Uterus (tissue), 3 donors: ENCODE measurements at regions not wholly inside any gene's neighbourhood (a gene's known extent, or its start where the extent isn't known, plus 50 kb on each side); places are given as distances from the start of the nearest gene placed in this dataset.

Experiments
- DNase-seq, 2 donors: peaks; one replicate each; pipeline ENCODE4 v3.0.0-alpha.2; 2019 to 2020
- H3K27ac ChIP-seq, 2 donors: fragments of 200-600 bp; sonication (generic); 1 replicate in 1 of 2; 2 replicates in 1 of 2; pipeline ENCODE4 v1.5.1; 2016 to 2018
- H3K27me3 ChIP-seq, 2 donors: fragments of 200-600 bp; sonication (generic); one replicate each; pipeline ENCODE4 v1.5.1; 2018 to 2019; ENCODE audit warnings: control low read depth in 1 of 2
- H3K36me3 ChIP-seq, 2 donors: fragments of 200-600 bp; sonication (generic); one replicate each; pipeline ENCODE4 v1.5.1; 2019; ENCODE audit warnings: control low read depth in 1 of 2
- H3K4me1 ChIP-seq, 2 donors: fragments of 200-600 bp; sonication (generic); one replicate each; pipeline ENCODE4 v1.5.1; 2018 to 2019; ENCODE audit warnings: control low read depth in 1 of 2
- H3K4me3 ChIP-seq, 2 donors: fragments of 200-600 bp; sonication (generic); 1 replicate in 1 of 2; 2 replicates in 1 of 2; pipeline ENCODE4 v1.5.1; 2018 to 2019; ENCODE audit warnings: mild to moderate bottlenecking in 1 of 2
- H3K9me3 ChIP-seq, 2 donors: fragments of 200-600 bp; sonication (generic); one replicate each; pipeline ENCODE4 v1.5.1; 2019; ENCODE audit warnings: control low read depth in 1 of 2
- CTCF ChIP-seq, 4 experiments: fragments of 200-600 bp in 2 of 4; fragments of 450-650 bp in 2 of 4; sonication (generic) in 2 of 4; IDR thresholded peaks; one replicate each; pipeline ENCODE4 v1.5.1; 2016 to 2019; ENCODE audit warnings: antibody characterized with exemption in 4 of 4, mild to moderate bottlenecking in 2 of 4, moderate library complexity in 1 of 4
- POLR2A ChIP-seq, 2 donors: fragments of 450-650 bp; IDR thresholded peaks; one replicate each; pipeline ENCODE4 v1.6.1; 2016; ENCODE audit warnings: antibody characterized with exemption in 2 of 2, mild to moderate bottlenecking in 1 of 2, moderate library complexity in 1 of 2
- intact Hi-C: fragments of 100-400 bp; cut with DNase I; formaldehyde crosslinking; loops from one replicate; pipeline ENCODE4 v1.15.1; 2023; ENCODE audit warnings: low total_unique reads
- donor health status: DM: yes; HTN: yes; CAD: no.

- TF ChIP-seq POLR2A (IDR thresholded peaks at IDR 0.05) (no peak), CTCF (IDR thresholded peaks at IDR 0.05) (no peak)
- H3K9me3 ChIP-seq = no peaks in the 10 kb centered on the region
- H3K27ac ChIP-seq = no peak overlapping the region
- DNase-seq = no peak
- no peak overlapping the region for H3K4me3 ChIP-seq
- H3K27me3 ChIP-seq = no peaks in the 10 kb centered on the region
- no peaks in the 10 kb centered on the region for H3K36me3 ChIP-seq
- intact Hi-C loops = no loop called here
- no peaks in the 10 kb centered on the region for H3K4me1 ChIP-seq
Measured at GRCh38 chr6:163904186-163904585, 489.7 kb downstream of the QKI start.

DNA sequence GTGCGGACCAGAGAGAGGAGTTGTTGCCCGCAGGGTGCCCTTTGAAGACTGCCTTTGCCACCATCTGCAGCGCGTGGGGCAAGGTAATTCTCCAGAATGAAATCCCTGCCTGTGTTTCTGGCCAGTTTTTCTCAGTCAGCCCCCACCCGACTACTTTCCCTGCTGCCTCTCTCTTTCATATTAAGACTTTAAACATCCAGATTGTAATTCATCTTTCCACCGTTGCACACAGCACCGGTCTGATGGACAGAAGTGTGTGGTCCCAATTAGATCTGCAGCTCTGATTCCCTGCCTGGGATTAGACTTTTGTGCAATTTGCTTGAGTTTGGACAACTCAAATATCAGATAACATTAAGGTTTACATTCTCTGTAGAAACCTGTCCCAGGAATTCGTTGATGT is 489.0 kb downstream of the QKI start:
- Histone ChIP-seq H3K27ac (no peak overlapping the region), H3K27me3 (no peaks in the 10 kb centered on the region), H3K4me3 (no peak overlapping the region), H3K36me3 (no peaks in the 10 kb centered on the region), H3K9me3 (no peaks in the 10 kb centered on the region), H3K4me1 (no peaks in the 10 kb centered on the region)
- no peak for TF ChIP-seq CTCF (IDR thresholded peaks at IDR 0.05)
- TF ChIP-seq POLR2A (IDR thresholded peaks at IDR 0.05) = no peak
- intact Hi-C loops = no loop called here
- no peak for DNase-seq

- Histone ChIP-seq H3K27me3 (no peaks in the 10 kb centered on the region), H3K4me3 (no peak overlapping the region), H3K4me1 (no peaks in the 10 kb centered on the region), H3K27ac (no peak overlapping the region), H3K9me3 (no peaks in the 10 kb centered on the region), H3K36me3 (no peaks in the 10 kb centered on the region)
- intact Hi-C loops = no loop called here
- TF ChIP-seq POLR2A (IDR thresholded peaks at IDR 0.05) (no peak), CTCF (IDR thresholded peaks at IDR 0.05) (no peak)
- DNase-seq = no peak
Measured at GRCh38 chr6:163902993-163903392, 488.5 kb downstream of the QKI start.

GRCh38 chr6:163901681-163902080 is 487.2 kb downstream of the QKI start:
- no peak for TF ChIP-seq POLR2A (IDR thresholded peaks at IDR 0.05)
- no peak for TF ChIP-seq CTCF (IDR thresholded peaks at IDR 0.05)
- no peak for DNase-seq
- H3K9me3 ChIP-seq = no peaks in the 10 kb centered on the region
- intact Hi-C loops = no loop called here
- H3K4me1 ChIP-seq = no peaks in the 10 kb centered on the region
- H3K36me3 ChIP-seq = no peaks in the 10 kb centered on the region
- no peak overlapping the region for H3K4me3 ChIP-seq
- H3K27me3 ChIP-seq = no peaks in the 10 kb centered on the region
- H3K27ac ChIP-seq = no peak overlapping the region

DNA sequence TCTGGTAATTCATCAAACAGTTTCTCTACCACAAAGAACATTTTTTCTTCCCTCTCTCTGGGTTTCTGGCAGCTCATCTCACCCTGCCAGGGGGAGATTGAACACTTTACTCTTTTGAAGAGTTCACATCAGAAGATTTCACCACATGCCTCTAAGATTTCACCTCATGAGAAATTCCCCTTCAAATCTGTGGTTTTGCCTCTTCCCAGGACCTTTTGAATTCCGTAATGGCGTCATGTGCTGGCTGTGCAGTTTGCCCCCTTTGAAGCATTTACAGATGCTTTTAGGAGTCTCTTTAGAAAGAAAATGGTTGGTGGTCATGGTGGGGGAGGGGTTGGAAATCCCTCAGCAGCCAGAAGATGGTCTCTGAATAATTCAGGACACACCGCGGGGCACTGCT is 486.1 kb downstream of the QKI start:
- no peaks in the 10 kb centered on the region for H3K27me3 ChIP-seq
- intact Hi-C loops = no loop called here

More for the DNA sequence above, 486.1 kb downstream of the QKI start:
- Histone ChIP-seq H3K4me3 (no peak overlapping the region), H3K27ac (no peak overlapping the region), H3K4me1 (no peaks in the 10 kb centered on the region), H3K36me3 (no peaks in the 10 kb centered on the region), H3K9me3 (no peaks in the 10 kb centered on the region)
- DNase-seq = no peak
- TF ChIP-seq CTCF (IDR thresholded peaks at IDR 0.05) = no peak
- TF ChIP-seq POLR2A (IDR thresholded peaks at IDR 0.05) = no peak
